ENCODE measurements at regions not wholly inside any gene's neighbourhood (a gene's known extent, or its start where the extent isn't known, plus 50 kb on each side); places are given as distances from the start of the nearest gene placed in this dataset.

- TF ChIP-seq EZH2 (IDR thresholded peaks at IDR 0.05) (no peak), EZH2phosphoT487 (IDR thresholded peaks at IDR 0.05) (no peak)
- TF ChIP-seq, protein P1, sequence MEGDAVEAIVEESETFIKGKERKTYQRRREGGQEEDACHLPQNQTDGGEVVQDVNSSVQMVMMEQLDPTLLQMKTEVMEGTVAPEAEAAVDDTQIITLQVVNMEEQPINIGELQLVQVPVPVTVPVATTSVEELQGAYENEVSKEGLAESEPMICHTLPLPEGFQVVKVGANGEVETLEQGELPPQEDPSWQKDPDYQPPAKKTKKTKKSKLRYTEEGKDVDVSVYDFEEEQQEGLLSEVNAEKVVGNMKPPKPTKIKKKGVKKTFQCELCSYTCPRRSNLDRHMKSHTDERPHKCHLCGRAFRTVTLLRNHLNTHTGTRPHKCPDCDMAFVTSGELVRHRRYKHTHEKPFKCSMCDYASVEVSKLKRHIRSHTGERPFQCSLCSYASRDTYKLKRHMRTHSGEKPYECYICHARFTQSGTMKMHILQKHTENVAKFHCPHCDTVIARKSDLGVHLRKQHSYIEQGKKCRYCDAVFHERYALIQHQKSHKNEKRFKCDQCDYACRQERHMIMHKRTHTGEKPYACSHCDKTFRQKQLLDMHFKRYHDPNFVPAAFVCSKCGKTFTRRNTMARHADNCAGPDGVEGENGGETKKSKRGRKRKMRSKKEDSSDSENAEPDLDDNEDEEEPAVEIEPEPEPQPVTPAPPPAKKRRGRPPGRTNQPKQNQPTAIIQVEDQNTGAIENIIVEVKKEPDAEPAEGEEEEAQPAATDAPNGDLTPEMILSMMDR (IDR thresholded peaks at IDR 0.05) = no peak
Measured at GRCh38 chr11:27238811-27239210, 124.2 kb downstream of the CCDC34 start.
